GM12875 (cell line): ENCODE measurements at regions not wholly inside any gene's neighbourhood (a gene's known extent, or its start where the extent isn't known, plus 50 kb on each side); places are given as distances from the start of the nearest gene placed in this dataset.

Experiments used
- H3K4me3 ChIP-seq: one replicate; pipeline ENCODE4 v1.5.1; 2011; ENCODE audit warnings: low read depth, low read length, control low read depth
- CTCF ChIP-seq: IDR thresholded peaks from 2 replicates; pipeline ENCODE4 v1.5.1; 2011; ENCODE audit warnings: low read depth, mild to moderate bottlenecking, control low read depth, inconsistent platforms, low read length, moderate library complexity, borderline replicate concordance; ENCODE audit not compliant: insufficient read depth

- no peak for TF ChIP-seq CTCF
- H3K4me3 ChIP-seq, result no peak overlapping the region
These were observed 247.1 kb upstream of the TMTC1 start for GRCh38 chr12:30030693-30031374.

- no peak for TF ChIP-seq CTCF
- no peak overlapping the region for H3K4me3 ChIP-seq
These were observed 243.0 kb upstream of the TMTC1 start for GRCh38 chr12:30026621-30027234.

GRCh38 chr12:30025317-30025716 lies 241.6 kb upstream of the TMTC1 start:
- TF ChIP-seq CTCF, result no peak
- no peak overlapping the region for H3K4me3 ChIP-seq

GRCh38 chr12:30023186-30023585 lies 239.4 kb upstream of the TMTC1 start:
- TF ChIP-seq CTCF, result no peak

GRCh38 chr12:30021051-30021833 lies 237.5 kb upstream of the TMTC1 start:
- TF ChIP-seq CTCF, result no peak
- no peak overlapping the region for H3K4me3 ChIP-seq

More at GRCh38 chr12:30023186-30023585, 239.4 kb upstream of the TMTC1 start:
- no peak overlapping the region for H3K4me3 ChIP-seq

GRCh38 chr12:30019366-30020140 lies 235.8 kb upstream of the TMTC1 start:
- no peak for TF ChIP-seq CTCF

More at GRCh38 chr12:30019366-30020140, 235.8 kb upstream of the TMTC1 start:
- no peak overlapping the region for H3K4me3 ChIP-seq
